ENCODE measurements at regions not wholly inside any gene's neighbourhood (a gene's known extent, or its start where the extent isn't known, plus 50 kb on each side); places are given as distances from the start of the nearest gene placed in this dataset.

GRCh38 chr4:187301923-187302322 is 578.3 kb upstream of the FAT1 start:
- H3K27me3 ChIP-seq (ENCODE audit: insufficient read depth, poor library complexity, severe bottlenecking), result no peaks in the 10 kb centered on the region
- TF ChIP-seq CTCF (IDR thresholded peaks at IDR 0.05; ENCODE audit: insufficient read depth, low read length) (no peak), REST (IDR thresholded peaks at IDR 0.05; ENCODE audit: insufficient replicate concordance, low read depth) (no peak), POLR2AphosphoS5 (IDR thresholded peaks at IDR 0.05; ENCODE audit: low read depth) (no peak), SPI1 (IDR thresholded peaks at IDR 0.05; ENCODE audit: borderline replicate concordance, low read depth) (no peak), GABPA (IDR thresholded peaks at IDR 0.05; ENCODE audit: low read depth) (no peak)
- no peak overlapping the region for H3K4me3 ChIP-seq (replicated peaks; ENCODE audit: insufficient read depth, low read length)
- no peak overlapping the region for H3K27ac ChIP-seq (replicated peaks)
- DNase-seq (ENCODE audit: low read depth in 1 of 2, low spot score in 1 of 2), result no peak

- no peak overlapping the region for H3K27ac ChIP-seq (replicated peaks)
- H3K27me3 ChIP-seq (ENCODE audit: insufficient read depth, poor library complexity, severe bottlenecking), result no peaks in the 10 kb centered on the region
- no peak overlapping the region for H3K4me3 ChIP-seq (replicated peaks; ENCODE audit: insufficient read depth, low read length)
- TF ChIP-seq CTCF (IDR thresholded peaks at IDR 0.05; ENCODE audit: insufficient read depth, low read length), result no peak
- no peak for TF ChIP-seq POLR2AphosphoS5 (IDR thresholded peaks at IDR 0.05; ENCODE audit: low read depth)
- no peak for TF ChIP-seq SPI1 (IDR thresholded peaks at IDR 0.05; ENCODE audit: borderline replicate concordance, low read depth)
- no peak for TF ChIP-seq GABPA (IDR thresholded peaks at IDR 0.05; ENCODE audit: low read depth)
- TF ChIP-seq REST (IDR thresholded peaks at IDR 0.05; ENCODE audit: insufficient replicate concordance, low read depth), result no peak
- DNase-seq (ENCODE audit: low read depth in 1 of 2, low spot score in 1 of 2), result no peak
Observed at GRCh38 chr4:187302457-187303150, 578.9 kb upstream of the FAT1 start.

- no peak overlapping the region for H3K27ac ChIP-seq (replicated peaks)
- DNase-seq (ENCODE audit: low read depth in 1 of 2, low spot score in 1 of 2), result no peak
- H3K27me3 ChIP-seq (ENCODE audit: insufficient read depth, poor library complexity, severe bottlenecking), result no peaks in the 10 kb centered on the region
- TF ChIP-seq POLR2AphosphoS5 (IDR thresholded peaks at IDR 0.05; ENCODE audit: low read depth), result no peak
- H3K4me3 ChIP-seq (replicated peaks; ENCODE audit: insufficient read depth, low read length), result no peak overlapping the region
Observed at GRCh38 chr4:187304133-187304532, 580.5 kb upstream of the FAT1 start.

GRCh38 chr4:187307131-187307530 is 583.5 kb upstream of the FAT1 start:
- Histone ChIP-seq H3K27ac (replicated peaks) (no peak overlapping the region), H3K27me3 (ENCODE audit: insufficient read depth, poor library complexity, severe bottlenecking) (no peaks in the 10 kb centered on the region)
- no peak for TF ChIP-seq CTCF (IDR thresholded peaks at IDR 0.05; ENCODE audit: insufficient read depth, low read length)
- no peak for TF ChIP-seq REST (IDR thresholded peaks at IDR 0.05; ENCODE audit: insufficient replicate concordance, low read depth)

More at GRCh38 chr4:187307131-187307530, 583.5 kb upstream of the FAT1 start:
- no peak overlapping the region for H3K4me3 ChIP-seq (replicated peaks; ENCODE audit: insufficient read depth, low read length)
- DNase-seq (ENCODE audit: low read depth in 1 of 2, low spot score in 1 of 2), result no peak
